OCI-LY1 (cell line): ENCODE measurements at regions not wholly inside any gene's neighbourhood (a gene's known extent, or its start where the extent isn't known, plus 50 kb on each side); places are given as distances from the start of the nearest gene placed in this dataset.

Experiments used
- EZH2 ChIP-seq: fragments of 200-600 bp; sonication (generic), shearing (Covaris generic); IDR thresholded peaks from 2 replicates; pipeline ENCODE4 v1.8.0; 2017; ENCODE audit warnings: borderline replicate concordance, mixed run types, mild to moderate bottlenecking, antibody characterized with exemption, low read length, moderate library complexity, mixed read lengths
- TF ChIP-seq, protein P1 (sequence below): fragments of 200-600 bp; sonication (generic), shearing (Covaris generic); IDR thresholded peaks from 2 replicates; pipeline ENCODE4 v1.5.1; 2017; ENCODE audit warnings: mild to moderate bottlenecking, antibody characterized with exemption, low read length, moderate library complexity, mixed read lengths

DNA sequence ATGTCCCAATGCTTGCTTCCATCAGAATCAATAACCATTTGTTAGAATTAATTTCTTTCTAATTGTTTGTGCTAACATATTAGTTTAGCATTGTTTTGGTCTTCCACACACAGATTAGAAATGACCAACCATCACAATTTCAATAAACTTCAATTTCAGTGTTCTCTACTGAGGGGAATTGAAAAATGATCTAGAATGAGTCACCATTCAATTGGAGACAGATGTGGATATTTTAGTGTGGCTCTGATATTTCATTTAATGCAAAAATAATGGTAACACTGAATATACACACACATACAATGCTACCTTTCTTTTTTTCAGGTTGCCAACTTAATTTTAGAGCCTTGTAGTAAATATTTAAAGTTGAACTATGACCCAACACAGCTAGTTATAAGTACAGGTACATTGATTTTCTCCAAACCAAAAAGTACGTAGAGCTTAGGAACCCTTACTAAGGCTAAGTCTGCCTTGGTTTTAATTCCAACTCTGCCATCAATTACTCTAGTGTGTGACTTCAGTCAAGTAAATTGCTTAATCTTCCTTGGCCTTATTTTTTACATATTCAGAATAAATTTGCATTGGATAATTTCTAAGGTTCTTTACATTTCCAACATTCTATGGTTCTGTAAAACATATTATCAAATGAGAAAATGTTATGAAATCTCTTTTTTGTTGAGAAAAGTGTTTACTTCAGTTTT is 143.9 kb downstream of the DMRTA1 start:
- TF ChIP-seq, protein P1, sequence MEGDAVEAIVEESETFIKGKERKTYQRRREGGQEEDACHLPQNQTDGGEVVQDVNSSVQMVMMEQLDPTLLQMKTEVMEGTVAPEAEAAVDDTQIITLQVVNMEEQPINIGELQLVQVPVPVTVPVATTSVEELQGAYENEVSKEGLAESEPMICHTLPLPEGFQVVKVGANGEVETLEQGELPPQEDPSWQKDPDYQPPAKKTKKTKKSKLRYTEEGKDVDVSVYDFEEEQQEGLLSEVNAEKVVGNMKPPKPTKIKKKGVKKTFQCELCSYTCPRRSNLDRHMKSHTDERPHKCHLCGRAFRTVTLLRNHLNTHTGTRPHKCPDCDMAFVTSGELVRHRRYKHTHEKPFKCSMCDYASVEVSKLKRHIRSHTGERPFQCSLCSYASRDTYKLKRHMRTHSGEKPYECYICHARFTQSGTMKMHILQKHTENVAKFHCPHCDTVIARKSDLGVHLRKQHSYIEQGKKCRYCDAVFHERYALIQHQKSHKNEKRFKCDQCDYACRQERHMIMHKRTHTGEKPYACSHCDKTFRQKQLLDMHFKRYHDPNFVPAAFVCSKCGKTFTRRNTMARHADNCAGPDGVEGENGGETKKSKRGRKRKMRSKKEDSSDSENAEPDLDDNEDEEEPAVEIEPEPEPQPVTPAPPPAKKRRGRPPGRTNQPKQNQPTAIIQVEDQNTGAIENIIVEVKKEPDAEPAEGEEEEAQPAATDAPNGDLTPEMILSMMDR = no peak
- TF ChIP-seq EZH2 = no peak
